ENCODE measurements at regions not wholly inside any gene's neighbourhood (a gene's known extent, or its start where the extent isn't known, plus 50 kb on each side); places are given as distances from the start of the nearest gene placed in this dataset.
A peak's percentile ranks its signal among the peaks of the same experiment; 100 is the strongest.

DNA sequence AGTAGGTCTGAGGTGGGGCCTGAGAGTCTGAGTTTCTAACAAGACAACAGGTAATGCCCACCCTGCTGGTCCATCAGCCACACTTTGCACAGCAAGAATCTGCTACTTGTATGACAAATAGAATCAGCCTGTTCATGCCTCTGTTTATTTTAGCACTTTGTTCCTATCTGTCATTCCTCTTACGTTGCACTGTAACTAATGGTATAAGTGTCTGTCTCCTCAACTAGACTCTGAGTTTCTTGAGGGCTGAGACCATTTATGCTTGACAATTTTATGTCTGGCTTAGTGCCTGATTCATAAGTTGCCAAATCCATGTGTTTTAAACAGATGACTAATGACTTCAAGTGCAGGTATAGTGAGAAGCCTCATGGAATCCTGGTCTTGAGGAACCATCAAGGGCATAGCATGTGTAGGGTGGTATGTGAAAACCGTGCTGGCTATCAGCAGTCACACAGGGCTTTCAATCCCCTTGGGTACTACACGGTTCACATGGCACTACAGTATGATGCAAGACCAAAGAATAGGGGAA, 209.7 kb downstream of the C11orf91 start:
- no peaks in the 10 kb centered on the region for H3K9me3 ChIP-seq (ENCODE audit: control insufficient read depth, low read length)
- no peaks in the 10 kb centered on the region for H3K27me3 ChIP-seq (replicated peaks; ENCODE audit: control insufficient read depth, insufficient read depth, low read length)
- no peak for DNase-seq (ENCODE audit: low read depth)
- H3K36me3 ChIP-seq (ENCODE audit: control insufficient read depth, insufficient read depth, low read length, severe bottlenecking): no peaks in the 10 kb centered on the region
- H3K9ac ChIP-seq (ENCODE audit: low read length): no peak overlapping the region
- H3K4me3 ChIP-seq (ENCODE audit: low read length): no peak overlapping the region
- H3K4me1 ChIP-seq (ENCODE audit: control insufficient read depth, insufficient read depth, low read length): no peaks in the 10 kb centered on the region

DNA sequence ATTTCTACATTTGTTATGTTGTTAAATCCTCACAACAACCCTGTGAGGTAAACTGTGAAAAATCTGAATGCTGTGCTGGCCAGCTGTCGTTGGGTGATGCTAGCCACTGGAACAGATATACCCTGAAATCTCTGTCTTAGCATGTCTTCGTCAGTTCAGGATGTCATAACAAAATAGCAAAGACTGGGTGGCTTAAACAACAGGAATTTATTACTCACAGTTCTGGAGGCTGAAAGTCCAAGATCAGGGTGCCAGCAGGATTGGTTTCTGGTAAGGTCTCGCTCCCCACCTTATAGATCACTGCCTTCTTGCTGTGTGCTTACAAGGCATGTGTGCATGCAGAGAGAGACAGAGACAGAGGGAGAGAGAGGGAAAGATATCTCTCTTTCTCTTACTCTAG, 211.7 kb downstream of the C11orf91 start:
- no peaks in the 10 kb centered on the region for H3K4me1 ChIP-seq (ENCODE audit: control insufficient read depth, insufficient read depth, low read length)
- H3K4me3 ChIP-seq (ENCODE audit: low read length): no peak overlapping the region
- DNase-seq (ENCODE audit: low read depth): no peak
- H3K9ac ChIP-seq (ENCODE audit: low read length): no peak overlapping the region
- no peaks in the 10 kb centered on the region for H3K36me3 ChIP-seq (ENCODE audit: control insufficient read depth, insufficient read depth, low read length, severe bottlenecking)
- H3K27me3 ChIP-seq (replicated peaks; ENCODE audit: control insufficient read depth, insufficient read depth, low read length): no peaks in the 10 kb centered on the region
- H3K9me3 ChIP-seq (ENCODE audit: control insufficient read depth, low read length): no peaks in the 10 kb centered on the region

DNA sequence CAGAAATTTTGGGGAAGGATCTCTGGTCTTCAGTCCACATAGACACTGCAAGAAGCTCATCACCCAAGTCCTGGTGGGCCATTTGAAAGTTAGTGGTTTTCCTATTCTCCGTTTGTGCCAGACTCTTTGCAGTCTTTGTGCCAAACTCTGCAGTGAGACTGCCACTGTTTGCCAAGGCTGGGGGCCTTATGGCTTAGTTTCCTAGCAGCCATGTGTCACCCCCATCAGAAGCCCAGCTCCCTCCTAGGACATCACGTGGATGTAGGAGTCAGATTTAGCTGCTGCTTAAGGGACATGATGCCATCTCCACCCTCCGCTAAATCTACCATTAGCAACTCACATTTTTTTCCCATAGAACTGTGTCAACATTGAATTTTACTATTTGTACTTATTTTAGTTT, 220.0 kb downstream of the C11orf91 start:
- H3K9ac ChIP-seq (ENCODE audit: low read length): no peak overlapping the region
- H3K4me1 ChIP-seq (ENCODE audit: control insufficient read depth, insufficient read depth, low read length): peaks cover 28% of the 10 kb centered on the region
- no peaks in the 10 kb centered on the region for H3K27me3 ChIP-seq (replicated peaks; ENCODE audit: control insufficient read depth, insufficient read depth, low read length)
- no peaks in the 10 kb centered on the region for H3K36me3 ChIP-seq (ENCODE audit: control insufficient read depth, insufficient read depth, low read length, severe bottlenecking)
- H3K4me3 ChIP-seq (ENCODE audit: low read length): no peak overlapping the region
- no peaks in the 10 kb centered on the region for H3K9me3 ChIP-seq (ENCODE audit: control insufficient read depth, low read length)
- no peak for DNase-seq (ENCODE audit: low read depth)

DNA sequence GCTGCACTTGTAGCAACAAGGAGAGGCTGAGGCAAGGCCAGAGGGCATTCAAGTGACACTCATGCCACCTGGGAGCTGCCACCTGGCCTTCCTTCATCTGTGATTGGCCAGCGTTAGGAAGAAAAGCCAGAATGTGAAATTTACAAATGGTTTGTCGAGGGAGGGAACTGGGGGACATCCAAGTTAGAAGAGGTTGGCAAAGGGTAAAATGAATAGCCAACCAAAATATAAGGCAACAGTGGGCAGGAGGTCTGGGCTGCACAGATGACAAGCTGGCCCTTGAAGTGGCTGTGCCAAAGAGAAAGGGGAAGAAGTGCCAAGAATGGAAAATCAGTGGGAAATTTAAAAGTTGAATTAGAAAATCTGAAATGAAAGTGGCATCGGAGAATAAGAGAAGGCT, 221.4 kb downstream of the C11orf91 start:
- H3K36me3 ChIP-seq (ENCODE audit: control insufficient read depth, insufficient read depth, low read length, severe bottlenecking): no peaks in the 10 kb centered on the region
- no peak overlapping the region for H3K9ac ChIP-seq (ENCODE audit: low read length)
- no peak for DNase-seq (ENCODE audit: low read depth)
- H3K4me3 ChIP-seq (ENCODE audit: low read length): no peak overlapping the region
- peaks cover 31% of the 10 kb centered on the region for H3K4me1 ChIP-seq (ENCODE audit: control insufficient read depth, insufficient read depth, low read length)
- no peaks in the 10 kb centered on the region for H3K27me3 ChIP-seq (replicated peaks; ENCODE audit: control insufficient read depth, insufficient read depth, low read length)
- H3K9me3 ChIP-seq (ENCODE audit: control insufficient read depth, low read length): no peaks in the 10 kb centered on the region

DNA sequence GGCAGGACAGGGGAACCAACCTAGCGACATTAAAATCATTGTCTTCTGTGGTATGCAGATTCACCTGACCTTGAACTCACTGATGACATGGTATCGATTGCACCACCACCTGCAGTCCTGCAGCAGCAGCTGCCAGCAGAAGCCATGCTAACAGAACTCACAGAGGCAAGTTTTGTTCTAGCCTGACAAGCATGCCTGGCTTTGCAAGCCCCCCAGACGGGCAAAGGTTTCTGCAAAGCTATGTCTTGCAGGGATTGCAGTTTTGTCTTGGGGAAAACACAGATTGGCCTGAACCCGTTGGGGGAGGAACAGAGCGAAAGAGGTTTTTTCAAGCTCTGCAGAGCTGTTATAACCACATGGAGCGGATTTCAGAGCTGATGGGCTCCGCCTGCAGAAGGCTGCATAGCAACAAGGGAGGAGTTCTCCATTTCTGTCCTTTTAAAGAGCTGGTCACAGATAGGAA, 221.0 kb downstream of the HIPK3 start:
- Histone ChIP-seq H3K9me3 (ENCODE audit: control insufficient read depth, low read length) (no peaks in the 10 kb centered on the region), H3K9ac (ENCODE audit: low read length) (no peak overlapping the region), H3K4me1 (ENCODE audit: control insufficient read depth, insufficient read depth, low read length) (peaks cover 31% of the 10 kb centered on the region), H3K4me3 (ENCODE audit: low read length) (peak overlapping the region; percentile 53), H3K27me3 (replicated peaks; ENCODE audit: control insufficient read depth, insufficient read depth, low read length) (no peaks in the 10 kb centered on the region), H3K36me3 (ENCODE audit: control insufficient read depth, insufficient read depth, low read length, severe bottlenecking) (no peaks in the 10 kb centered on the region)
- no peak for DNase-seq (ENCODE audit: low read depth)

DNA sequence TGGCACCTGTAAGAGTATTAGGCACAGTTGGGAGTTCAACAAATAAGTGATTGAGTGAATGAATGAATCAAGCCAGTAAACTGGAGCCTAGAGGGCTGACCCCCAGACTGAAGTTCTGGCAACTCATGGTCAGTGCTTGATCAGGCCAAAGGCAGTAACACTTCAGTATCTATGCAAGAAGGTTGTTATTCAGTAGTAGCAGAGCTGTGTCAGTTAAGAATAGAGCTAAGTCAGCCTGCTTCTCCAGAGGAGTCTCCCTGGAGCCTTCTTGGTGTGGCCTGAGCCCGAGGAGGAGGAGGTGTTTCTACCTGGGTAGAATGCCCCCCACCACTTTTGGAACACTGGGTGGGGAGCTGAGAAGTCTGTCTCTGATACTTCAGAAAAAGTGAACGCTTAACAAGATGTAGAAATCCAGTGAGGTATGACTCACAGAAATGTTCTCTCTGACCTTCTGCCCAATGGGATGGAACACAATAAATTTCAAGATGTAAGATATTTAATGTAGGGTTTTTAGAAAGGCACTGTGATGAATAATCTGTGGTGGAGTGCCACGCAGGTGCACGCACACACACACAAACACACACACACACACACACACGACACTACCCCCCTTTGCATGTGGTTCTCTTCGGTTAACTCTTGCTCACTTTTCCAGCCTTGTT, 219.9 kb downstream of the HIPK3 start:
- Histone ChIP-seq H3K9ac (ENCODE audit: low read length) (no peak overlapping the region), H3K27me3 (replicated peaks; ENCODE audit: control insufficient read depth, insufficient read depth, low read length) (no peaks in the 10 kb centered on the region), H3K4me3 (ENCODE audit: low read length) (peak overlapping the region; percentile 29), H3K9me3 (ENCODE audit: control insufficient read depth, low read length) (no peaks in the 10 kb centered on the region), H3K4me1 (ENCODE audit: control insufficient read depth, insufficient read depth, low read length) (peaks cover 31% of the 10 kb centered on the region), H3K36me3 (ENCODE audit: control insufficient read depth, insufficient read depth, low read length, severe bottlenecking) (no peaks in the 10 kb centered on the region)
- DNase-seq (ENCODE audit: low read depth): peak; percentile 36

DNA sequence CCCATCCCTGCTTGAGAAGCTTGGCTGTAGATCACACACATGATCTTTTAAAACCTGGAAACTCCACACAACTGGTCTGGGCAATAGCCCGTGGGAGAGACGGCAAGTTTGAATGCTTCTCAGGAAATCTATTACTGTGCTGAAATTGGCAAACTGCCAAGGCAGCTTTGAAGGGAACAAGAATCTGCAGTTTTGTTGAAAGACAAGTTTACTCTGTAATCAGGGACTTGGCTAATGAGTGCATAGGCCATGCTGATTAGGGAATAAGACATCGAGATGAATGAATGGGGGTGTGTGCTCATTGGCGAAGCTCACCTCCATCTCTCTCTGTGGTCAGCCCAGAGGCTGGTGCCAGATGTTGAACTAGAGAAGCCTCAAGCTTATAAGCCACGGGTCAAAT, 218.8 kb downstream of the HIPK3 start:
- peak; percentile 43 for DNase-seq (ENCODE audit: low read depth)
- H3K9me3 ChIP-seq (ENCODE audit: control insufficient read depth, low read length): no peaks in the 10 kb centered on the region
- no peak overlapping the region for H3K4me3 ChIP-seq (ENCODE audit: low read length)
- H3K9ac ChIP-seq (ENCODE audit: low read length): no peak overlapping the region
- H3K4me1 ChIP-seq (ENCODE audit: control insufficient read depth, insufficient read depth, low read length): peaks cover 38% of the 10 kb centered on the region
- no peaks in the 10 kb centered on the region for H3K27me3 ChIP-seq (replicated peaks; ENCODE audit: control insufficient read depth, insufficient read depth, low read length)
- H3K36me3 ChIP-seq (ENCODE audit: control insufficient read depth, insufficient read depth, low read length, severe bottlenecking): no peaks in the 10 kb centered on the region

DNA sequence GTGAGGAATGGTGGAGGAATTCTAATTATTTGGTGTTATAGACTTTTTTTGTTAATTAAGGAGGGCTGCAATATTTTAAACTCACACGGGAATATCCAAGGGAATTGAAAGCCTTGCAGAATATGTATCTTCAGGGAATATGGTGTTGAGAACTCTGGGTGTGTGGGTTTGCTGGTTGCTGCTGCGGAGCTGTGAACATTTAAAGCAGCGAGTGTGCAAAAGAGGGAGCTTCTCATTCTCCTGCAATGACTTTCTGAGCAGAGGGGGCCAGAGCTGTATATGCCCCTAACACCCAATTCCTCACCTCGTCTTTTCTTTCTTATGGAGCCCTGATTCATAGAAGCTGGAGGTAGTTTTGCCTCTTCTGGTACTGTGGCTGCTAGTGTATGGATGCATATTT, 217.7 kb downstream of the HIPK3 start:
- Histone ChIP-seq H3K9me3 (ENCODE audit: control insufficient read depth, low read length) (no peaks in the 10 kb centered on the region), H3K27me3 (replicated peaks; ENCODE audit: control insufficient read depth, insufficient read depth, low read length) (no peaks in the 10 kb centered on the region), H3K36me3 (ENCODE audit: control insufficient read depth, insufficient read depth, low read length, severe bottlenecking) (no peaks in the 10 kb centered on the region), H3K4me3 (ENCODE audit: low read length) (no peak overlapping the region), H3K4me1 (ENCODE audit: control insufficient read depth, insufficient read depth, low read length) (peaks cover 38% of the 10 kb centered on the region), H3K9ac (ENCODE audit: low read length) (no peak overlapping the region)
- no peak for DNase-seq (ENCODE audit: low read depth)

DNA sequence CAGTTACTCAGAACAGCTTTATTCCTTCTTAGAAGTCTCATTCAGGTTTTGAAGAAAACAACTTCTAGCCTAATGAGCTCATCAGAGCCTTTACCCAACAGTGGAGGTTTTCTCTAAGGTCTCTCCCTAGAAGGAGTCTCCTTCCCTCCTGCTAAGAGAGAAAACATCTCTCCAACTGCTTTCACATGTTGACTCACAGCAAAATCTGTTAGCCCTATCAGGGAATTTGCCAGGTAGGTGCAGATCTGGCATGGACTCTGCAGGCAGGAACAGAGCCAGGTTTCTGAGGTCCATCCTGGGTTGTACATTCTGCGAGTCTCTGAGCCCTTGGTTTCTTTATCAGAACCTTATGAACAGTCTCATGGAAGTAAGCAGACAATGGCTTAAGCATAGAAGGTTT, 214.4 kb downstream of the HIPK3 start:
- H3K36me3 ChIP-seq (ENCODE audit: control insufficient read depth, insufficient read depth, low read length, severe bottlenecking): no peaks in the 10 kb centered on the region
- H3K27me3 ChIP-seq (replicated peaks; ENCODE audit: control insufficient read depth, insufficient read depth, low read length): no peaks in the 10 kb centered on the region
- H3K9me3 ChIP-seq (ENCODE audit: control insufficient read depth, low read length): no peaks in the 10 kb centered on the region
- DNase-seq (ENCODE audit: low read depth): no peak
- H3K4me3 ChIP-seq (ENCODE audit: low read length): no peak overlapping the region
- no peak overlapping the region for H3K9ac ChIP-seq (ENCODE audit: low read length)
- H3K4me1 ChIP-seq (ENCODE audit: control insufficient read depth, insufficient read depth, low read length): peaks cover 19% of the 10 kb centered on the region

DNA sequence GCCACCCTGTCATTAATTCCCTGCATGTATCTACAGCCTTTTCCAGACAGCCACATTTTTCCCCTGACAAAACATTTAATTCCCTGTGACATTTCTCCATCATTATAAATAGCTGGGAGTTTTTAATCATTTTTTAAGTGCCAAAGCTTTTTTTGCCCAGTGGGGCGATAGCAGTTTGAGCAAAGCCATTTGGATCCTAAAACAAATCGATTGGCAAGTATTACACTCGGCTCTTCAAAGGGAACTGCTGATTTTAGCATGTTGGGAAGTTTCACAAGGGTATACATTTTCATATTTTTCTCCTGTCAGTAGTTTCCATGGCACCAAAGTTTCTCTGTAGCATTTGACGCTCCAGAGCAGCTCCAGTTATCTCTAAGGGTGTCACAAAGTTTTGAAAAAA, 210.8 kb downstream of the HIPK3 start:
- no peaks in the 10 kb centered on the region for H3K36me3 ChIP-seq (ENCODE audit: control insufficient read depth, insufficient read depth, low read length, severe bottlenecking)
- no peaks in the 10 kb centered on the region for H3K27me3 ChIP-seq (replicated peaks; ENCODE audit: control insufficient read depth, insufficient read depth, low read length)
- H3K4me3 ChIP-seq (ENCODE audit: low read length): no peak overlapping the region
- H3K9ac ChIP-seq (ENCODE audit: low read length): no peak overlapping the region
- H3K9me3 ChIP-seq (ENCODE audit: control insufficient read depth, low read length): no peaks in the 10 kb centered on the region
- H3K4me1 ChIP-seq (ENCODE audit: control insufficient read depth, insufficient read depth, low read length): peaks cover 6% of the 10 kb centered on the region
- DNase-seq (ENCODE audit: low read depth): no peak

DNA sequence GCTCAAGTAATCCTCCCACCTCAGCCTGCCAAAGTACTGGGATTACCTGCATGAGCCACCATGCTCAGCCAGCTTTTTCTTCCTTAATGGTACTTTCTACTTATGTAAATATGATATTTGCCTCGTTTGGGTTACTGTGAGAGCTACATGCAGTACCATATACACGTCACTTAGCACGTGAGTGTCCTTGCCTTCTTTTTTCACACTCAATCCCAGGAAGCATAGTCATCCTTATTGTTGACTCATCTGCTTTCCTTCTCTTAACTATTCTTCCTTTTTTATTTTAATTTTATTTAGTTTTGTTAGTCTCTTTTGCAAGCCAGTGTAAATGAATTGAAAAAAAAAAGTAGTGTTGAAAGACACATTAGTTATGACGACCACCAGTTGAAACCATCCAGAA, 205.9 kb downstream of the HIPK3 start:
- H3K36me3 ChIP-seq (ENCODE audit: control insufficient read depth, insufficient read depth, low read length, severe bottlenecking): no peaks in the 10 kb centered on the region
- H3K4me3 ChIP-seq (ENCODE audit: low read length): no peak overlapping the region
- H3K9ac ChIP-seq (ENCODE audit: low read length): no peak overlapping the region
- DNase-seq (ENCODE audit: low read depth): no peak
- no peaks in the 10 kb centered on the region for H3K9me3 ChIP-seq (ENCODE audit: control insufficient read depth, low read length)
- no peaks in the 10 kb centered on the region for H3K4me1 ChIP-seq (ENCODE audit: control insufficient read depth, insufficient read depth, low read length)
- no peaks in the 10 kb centered on the region for H3K27me3 ChIP-seq (replicated peaks; ENCODE audit: control insufficient read depth, insufficient read depth, low read length)

Measured in adipocyte (in vitro differentiated cells).